ENCODE measurements at regions not wholly inside any gene's neighbourhood (a gene's known extent, or its start where the extent isn't known, plus 50 kb on each side); places are given as distances from the start of the nearest gene placed in this dataset.

DNA sequence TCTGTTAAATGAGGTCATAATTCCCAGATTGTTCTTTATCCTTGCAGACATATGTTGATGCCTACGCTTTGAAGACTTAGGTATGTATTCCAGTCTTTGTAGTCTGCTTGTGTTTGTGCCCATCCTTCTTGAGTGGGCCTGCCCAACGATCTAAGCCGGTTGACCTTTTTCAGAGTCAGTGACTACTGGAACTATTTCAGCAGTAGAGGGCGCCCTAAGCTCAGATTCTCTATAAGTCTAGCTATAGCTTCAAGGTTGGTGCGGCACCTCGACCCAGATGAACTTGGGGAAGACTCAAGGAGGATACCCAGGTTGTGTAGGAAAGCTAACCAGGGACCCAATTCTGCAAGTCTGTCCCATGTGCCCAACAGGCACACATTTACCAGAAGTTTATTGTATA is 228.8 kb upstream of the PPP2R3A start:
- no peak for DNase-seq

- no peak for DNase-seq
These were observed 225.7 kb upstream of the PPP2R3A start for GRCh38 chr3:135739779-135740178.

DNA sequence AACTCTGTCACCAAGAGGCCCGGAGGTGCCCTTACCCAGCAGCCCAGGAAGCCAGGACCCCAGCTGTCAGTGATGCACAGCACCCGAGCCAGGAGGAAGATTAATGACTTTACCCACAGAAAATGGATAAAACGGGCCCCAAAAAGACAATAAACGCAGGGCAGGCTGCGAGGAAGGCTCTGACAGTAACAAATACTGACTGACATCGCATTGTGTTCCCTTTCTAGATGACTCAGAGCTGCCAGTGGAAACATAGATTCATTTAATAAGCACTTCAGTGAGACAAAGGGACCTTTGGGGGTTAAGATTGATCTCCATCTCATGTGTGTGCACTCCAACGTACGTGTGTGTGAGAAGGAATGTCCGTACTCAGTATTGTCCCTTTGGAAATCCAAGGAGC is 225.3 kb upstream of the PPP2R3A start:
- no peak for DNase-seq

DNA sequence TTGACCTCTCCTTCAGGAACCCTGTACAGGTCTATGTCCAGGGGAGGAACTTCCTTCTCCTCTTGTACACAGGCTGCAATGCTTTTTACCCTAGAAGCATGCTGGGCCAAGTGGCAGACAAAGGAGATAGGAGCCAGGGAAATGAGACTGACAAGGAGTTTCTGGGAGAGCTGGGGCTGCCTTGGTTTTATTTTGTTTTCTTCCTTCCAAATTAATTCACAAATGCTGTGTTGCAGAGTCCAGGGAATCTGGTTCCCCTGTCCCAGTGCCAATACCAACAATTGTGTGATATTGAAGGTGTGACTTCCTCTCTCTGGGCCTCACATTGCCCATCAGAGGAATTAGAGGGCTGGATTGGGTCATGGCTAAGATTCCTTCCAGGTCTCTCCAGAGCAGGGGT is 224.8 kb upstream of the PPP2R3A start:
- no peak for DNase-seq

GRCh38 chr3:135751991-135752390 is 213.5 kb upstream of the PPP2R3A start:
- no peak for DNase-seq

- DNase-seq, result no peak
These were observed 212.7 kb upstream of the PPP2R3A start for GRCh38 chr3:135752851-135753250.

DNA sequence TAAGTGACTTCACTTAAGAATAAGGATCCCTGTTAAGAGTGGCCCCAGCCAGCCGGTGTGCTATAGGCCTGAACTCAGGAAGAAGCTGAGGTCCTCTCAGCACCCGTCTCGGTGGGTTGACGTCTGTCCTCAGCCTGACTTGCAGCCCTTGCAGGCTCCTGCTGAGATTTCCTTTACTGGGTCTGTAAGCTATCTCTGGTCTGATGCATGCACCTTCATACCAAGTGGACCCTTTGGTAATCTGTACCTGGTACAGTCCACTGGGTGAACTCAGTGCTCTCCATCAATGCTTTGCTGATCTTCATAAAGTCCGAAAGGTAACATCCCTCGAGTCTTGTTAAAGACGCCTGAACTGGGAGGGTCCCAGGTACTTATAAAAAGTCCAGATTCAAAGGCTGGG is 212.0 kb upstream of the PPP2R3A start:
- no peak for DNase-seq

DNA sequence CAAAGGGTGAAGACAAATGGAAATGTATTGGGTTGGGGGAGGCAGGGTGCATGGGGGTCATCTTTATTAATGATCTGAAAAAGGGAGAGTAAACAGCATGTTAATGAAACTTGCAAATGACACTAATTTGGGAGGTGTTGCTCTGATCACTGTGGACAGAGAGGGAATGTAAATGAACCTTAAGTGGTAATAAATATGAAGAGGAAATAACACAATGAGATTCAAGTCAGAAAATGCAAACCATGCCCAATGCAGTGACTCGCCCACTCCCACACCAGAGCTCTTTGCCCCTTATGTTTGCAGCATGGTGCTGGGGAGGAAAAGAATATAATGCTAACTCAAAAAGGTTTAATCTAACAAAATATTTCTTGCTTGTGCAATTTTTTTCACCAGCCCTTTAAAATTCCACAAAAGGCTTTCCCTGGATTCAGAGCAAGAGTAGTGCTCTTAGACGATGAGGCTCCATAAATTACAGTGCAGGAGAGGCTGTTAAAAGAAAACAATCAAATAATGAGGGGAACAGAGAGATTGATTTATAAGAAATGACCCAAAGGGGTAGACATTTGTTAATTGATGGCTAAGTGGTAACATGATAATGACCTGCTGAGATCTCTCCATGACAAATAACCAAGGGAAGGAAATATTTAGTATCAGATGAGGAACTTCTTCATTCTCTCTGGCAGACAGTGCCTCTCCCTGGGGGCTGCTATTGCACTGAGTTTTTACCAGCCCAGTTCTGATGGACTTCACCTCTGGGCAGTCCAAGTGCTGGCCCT is 210.0 kb upstream of the PPP2R3A start:
- no peak for DNase-seq

- peak in 9 of 58 donors; percentile 6 to 35 (median 13) for DNase-seq
These were observed 209.3 kb upstream of the PPP2R3A start for GRCh38 chr3:135756106-135756668.

DNA sequence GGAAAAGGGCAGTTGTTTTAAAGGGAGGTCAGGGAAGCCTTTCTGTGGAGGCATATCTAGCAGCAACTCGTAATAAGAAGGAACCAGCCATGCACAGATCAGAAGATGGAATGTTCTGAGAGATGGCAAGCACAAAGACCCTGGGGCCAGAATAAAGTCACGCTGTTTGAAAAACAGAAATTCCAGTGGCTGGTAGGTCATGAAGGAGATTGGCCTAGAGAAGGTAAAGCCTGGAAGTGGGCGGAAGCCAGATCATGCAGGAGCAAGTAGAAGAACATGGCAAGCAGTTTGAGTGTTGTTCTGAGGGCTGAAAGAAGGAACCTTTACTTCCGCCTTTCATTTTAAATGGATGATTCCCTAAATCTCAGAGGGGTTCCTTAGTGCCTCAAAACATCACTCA is 208.1 kb upstream of the PPP2R3A start:
- no peak for DNase-seq

- DNase-seq, result no peak
These were observed 206.6 kb upstream of the PPP2R3A start for GRCh38 chr3:135758961-135759360.

- DNase-seq, result no peak
These were observed 205.9 kb upstream of the PPP2R3A start for GRCh38 chr3:135759651-135760050.

GRCh38 chr3:135760581-135760980 is 204.9 kb upstream of the PPP2R3A start:
- DNase-seq, result no peak

GRCh38 chr3:135762188-135762856 is 203.2 kb upstream of the PPP2R3A start:
- no peak for DNase-seq

DNA sequence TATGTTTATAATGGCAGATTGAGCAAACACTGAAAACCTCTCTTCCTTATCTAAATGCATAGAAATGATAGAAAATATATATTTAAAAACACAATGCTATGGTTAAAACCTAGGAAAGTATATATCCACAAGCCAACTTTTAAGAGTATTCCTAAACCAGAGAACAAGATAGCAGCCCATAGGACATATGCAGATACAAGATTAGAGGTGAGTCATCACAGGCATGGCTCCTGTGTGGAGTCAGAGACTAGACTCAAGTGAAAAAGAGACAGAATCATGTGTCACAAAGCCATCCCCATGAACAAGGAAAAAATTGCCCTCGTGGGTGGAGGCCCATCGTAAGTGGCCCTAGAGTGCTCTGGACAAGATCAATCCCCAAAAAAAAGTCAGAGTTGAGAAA is 199.4 kb upstream of the PPP2R3A start:
- DNase-seq, result no peak

DNA sequence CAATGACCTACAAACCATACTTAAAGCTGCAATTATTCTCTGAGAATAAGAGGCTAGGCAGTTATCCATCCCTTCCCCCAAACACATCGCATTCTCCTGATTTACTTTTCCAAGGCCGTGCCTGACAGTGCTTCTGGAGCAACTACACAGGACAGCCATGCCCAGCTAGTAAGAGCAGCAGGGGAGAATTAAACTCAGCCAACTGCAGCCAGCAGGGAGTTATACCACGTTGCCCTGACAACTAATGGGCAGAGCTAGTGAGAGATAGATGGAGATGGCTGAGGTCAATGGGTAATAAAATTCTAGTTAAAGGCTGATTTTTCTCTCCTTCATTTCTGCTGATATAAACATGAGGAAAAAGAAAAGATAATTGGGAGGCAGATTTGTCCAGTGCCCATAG is 193.8 kb upstream of the PPP2R3A start:
- no peak for DNase-seq

- no peak for DNase-seq
These were observed 186.5 kb upstream of the PPP2R3A start for GRCh38 chr3:135779024-135779423.

DNA sequence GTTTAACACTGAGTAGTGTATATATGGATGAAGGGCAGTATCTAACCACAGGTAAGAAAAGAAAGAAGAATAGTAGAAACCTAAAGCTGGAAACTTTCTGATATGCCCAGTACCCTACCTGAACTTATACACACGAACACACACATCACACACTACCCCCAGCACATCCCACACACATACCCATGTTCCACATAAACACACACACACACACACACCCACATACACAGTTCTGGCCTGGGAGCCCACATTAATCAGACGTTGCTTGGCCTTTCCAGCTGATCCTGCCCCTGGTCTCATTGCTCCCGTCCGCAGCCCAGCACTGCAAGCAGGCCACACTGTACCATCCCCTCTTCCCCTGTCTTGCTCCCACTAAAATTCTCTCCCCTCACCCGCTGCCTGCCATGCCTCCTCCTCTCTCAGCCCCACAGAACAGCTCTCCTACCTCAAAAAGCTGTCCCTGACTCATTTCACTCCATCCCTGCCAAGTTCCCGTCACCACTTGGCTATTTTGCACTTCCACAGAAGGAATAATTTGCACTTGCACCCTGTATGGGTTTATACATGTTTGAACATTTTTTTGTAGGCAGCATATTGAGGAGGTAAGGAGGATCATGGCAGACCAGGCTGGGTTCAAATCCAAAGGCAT is 185.8 kb upstream of the PPP2R3A start:
- peak in 28 of 58 donors; percentile 1 to 67 (median 27) for DNase-seq

DNA sequence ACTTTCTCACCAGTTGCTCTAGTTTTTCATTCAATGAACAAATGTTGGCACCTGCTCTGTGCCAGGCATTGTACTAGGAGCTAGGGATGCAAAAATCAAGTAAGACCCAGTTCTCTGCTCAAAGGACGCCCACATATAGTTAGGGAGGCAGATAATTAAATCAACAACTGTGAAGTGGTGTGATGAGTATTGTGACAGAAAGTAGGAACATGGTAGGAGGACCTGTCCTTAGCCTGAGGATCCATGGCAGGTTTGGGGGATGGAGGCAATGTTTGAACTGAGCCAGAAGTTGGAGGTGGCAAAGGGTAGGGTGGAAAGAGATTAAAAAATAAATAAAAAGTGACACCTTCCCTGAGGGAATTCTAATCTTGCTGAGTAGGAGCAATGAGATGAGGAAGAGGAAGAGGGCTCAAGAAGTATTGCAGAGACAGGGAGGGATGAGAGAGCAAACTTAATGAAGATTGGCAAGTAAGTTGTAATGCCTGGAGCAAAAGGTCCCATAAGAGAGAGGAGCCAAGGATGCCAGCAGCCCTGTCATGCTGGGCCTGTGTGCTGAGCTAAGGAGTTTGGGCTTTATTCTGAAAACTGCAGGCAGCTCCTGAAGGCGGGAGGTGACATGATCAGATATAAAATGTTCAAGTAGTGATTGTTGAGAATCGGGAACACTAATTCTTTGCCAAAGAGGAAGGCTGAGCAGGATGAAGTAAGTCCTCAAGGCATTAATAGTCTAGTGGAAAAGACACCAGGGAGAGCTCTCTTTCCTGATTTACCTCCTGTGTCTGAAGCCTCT is 184.3 kb upstream of the PPP2R3A start:
- peak in 5 of 58 donors; percentile 8 to 47 (median 21) for DNase-seq

- no peak for DNase-seq
These were observed 181.0 kb upstream of the PPP2R3A start for GRCh38 chr3:135784557-135784956.

- no peak for DNase-seq
These were observed 177.4 kb upstream of the PPP2R3A start for GRCh38 chr3:135788146-135788545.
